NCI-H69 (cell line): ENCODE measurements at regions not wholly inside any gene's neighbourhood (a gene's known extent, or its start where the extent isn't known, plus 50 kb on each side); places are given as distances from the start of the nearest gene placed in this dataset.

Source experiments
- DNase-seq: peaks from one replicate; lab custom pipeline; 2025; lab: John Stamatoyannopoulos, UW

- DNase-seq = no peak
Observed at GRCh38 chrX:39504850-39505259, 592.9 kb downstream of the BCOR start.

- DNase-seq = no peak
Observed at GRCh38 chrX:39506131-39506530, 591.6 kb downstream of the BCOR start.

DNA sequence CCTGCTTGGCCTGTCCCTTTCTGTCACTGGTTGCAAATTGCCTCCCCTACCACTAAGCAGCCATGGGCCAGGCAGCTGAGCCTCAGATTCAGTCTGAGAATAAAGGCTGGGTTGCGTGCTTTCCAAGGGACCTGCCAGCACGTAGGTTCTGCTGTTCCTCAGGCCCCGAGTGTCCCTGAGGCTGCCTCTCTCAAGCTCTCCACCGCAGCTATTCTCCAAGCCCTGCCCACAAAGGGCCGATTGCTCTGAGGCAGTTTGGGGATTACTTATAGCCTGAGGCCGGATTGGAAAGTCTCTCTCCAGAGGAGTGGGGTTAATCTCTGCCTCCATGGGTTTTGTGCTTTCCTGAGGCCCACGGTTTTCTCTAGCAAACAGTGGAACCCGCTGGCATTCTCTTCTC is 590.7 kb downstream of the BCOR start:
- DNase-seq = no peak

DNA sequence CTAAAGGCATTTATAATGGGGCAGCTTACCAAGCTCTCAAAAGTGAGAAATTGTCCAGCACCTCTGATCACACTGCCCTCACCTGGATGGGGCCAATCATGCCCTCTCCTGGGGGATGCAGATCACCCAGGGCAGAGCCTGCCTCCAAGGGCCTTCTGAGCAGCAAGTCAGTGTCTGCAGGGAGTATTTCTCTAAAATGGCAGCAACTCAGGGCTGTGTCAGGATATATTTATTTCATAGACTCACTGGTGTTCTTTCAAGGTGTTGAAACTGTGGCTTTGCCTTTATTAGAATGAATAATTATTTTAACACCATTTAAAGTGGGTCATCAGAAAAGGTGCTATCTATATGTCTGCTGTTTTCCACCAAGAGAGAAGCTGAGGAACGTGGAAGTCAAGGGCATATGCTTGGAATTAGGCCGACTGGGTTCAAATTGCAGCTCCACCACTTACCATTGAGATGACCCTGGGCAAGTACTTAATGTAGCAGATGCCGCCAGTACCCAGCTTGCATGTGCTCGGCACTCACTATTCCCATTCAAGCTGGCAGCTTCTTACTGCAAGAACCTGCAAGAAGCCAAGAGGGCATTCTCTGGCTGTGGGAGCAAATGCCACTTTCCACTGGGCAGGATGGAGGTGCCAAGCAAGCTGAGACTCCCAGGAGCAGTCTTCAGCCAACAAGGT is 590.0 kb downstream of the BCOR start:
- DNase-seq = no peak

- no peak for DNase-seq
Observed at GRCh38 chrX:39508300-39508692, 589.5 kb downstream of the BCOR start.

DNA sequence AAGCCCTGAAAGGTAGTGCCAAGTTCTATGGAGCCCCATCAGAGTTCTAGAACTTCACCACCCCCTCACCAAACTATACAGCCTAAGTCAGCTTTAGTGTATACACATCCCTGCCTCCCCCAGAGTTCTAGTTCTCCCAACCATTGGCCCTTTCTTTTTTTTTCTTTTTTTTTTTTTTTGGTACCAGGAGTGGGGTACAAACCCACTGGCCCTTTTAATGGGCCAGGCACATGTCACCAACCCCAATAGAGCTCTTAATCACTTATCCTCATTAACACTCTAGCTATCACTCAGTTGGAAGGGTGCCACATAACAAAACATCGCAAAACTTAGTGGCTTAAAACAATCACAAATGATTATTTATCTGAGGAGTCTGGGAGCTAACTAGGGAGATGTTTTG is 588.6 kb downstream of the BCOR start:
- no peak for DNase-seq

GRCh38 chrX:39513836-39514235 is 583.9 kb downstream of the BCOR start:
- DNase-seq = no peak

DNA sequence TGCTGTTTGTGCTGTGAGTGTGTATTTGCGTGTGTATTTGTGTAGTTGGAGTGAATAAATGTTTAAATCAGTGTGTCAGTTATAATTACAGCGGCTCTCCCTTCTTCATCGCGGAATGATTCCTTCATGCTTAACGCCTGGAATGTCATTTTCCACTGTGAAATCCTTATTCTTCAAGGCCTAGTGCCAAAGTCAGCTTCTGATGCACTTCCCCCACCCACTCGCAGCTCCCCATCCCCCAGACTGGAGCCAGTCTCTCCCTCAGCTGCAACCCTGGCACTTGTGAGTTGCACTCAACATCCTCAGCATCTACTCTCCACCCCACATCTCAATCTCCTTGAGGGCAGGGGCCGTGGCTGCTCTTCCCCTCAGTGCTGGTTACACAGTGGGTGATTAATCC is 583.0 kb downstream of the BCOR start:
- no peak for DNase-seq

GRCh38 chrX:39516427-39516841 is 581.3 kb downstream of the BCOR start:
- DNase-seq = no peak

DNA sequence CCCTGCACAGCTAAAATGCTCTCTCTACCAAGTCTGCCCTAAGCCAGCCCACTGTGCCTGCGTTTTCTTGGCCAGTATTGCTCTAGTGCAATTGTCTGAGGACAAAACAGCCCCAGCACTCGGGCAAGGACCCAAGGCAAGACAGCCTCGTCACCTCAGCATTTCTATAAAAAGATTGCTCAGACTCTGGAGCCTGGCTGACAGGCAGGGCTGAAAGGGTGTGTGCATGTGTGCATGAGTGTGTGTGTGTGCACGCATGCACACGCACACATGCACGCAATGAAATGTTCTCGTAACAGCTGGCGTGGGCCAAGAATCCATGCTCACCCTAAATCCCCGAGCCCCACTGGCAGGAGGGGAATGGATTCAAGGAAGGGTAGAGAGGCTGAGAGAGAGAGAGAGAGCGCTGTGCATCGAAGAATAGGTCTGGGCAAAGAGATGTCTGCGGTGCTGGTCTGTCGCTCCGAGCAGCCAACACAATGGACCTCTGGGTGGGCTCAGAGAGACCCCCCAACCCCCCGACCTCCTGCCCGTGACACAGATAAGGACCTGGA is 579.2 kb downstream of the BCOR start:
- DNase-seq = peak; percentile 25

GRCh38 chrX:39519030-39519488 is 578.7 kb downstream of the BCOR start:
- DNase-seq = peak; percentile 78

DNA sequence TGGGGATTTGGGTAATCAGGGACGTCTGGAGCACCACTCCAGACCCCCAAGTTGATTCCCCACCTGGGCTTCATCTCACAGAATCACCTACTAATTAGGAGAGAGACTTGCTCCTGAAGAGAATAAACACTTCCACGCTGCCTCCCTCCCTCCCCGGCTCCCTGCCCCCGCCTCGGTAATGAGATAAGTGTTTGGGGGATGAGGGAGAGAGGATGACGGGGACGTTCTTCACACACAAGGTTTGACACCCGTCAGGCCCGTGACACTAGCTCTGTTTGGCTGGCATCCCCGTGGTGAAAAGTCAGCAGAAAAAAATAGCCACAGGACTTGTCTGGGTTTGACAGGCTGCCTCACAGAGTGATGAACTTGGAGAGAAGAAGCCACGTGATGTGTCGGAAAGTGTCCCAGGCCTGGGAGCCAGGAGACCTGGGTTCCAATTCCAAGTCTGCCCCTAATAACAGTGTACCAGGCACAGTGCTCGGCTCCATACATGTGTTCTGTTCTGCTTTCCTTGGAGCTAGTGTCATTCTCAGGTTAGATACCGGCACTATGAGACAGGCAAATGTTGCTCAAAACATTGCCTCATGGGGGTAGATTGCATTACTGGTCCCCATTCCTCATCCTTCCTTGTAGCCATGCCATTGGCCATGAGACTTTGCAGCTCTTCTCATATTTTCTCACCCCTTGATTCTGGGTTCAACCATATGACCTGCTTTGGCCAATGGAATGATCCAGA is 578.0 kb downstream of the BCOR start:
- DNase-seq = peak; percentile 68

- peak; percentile 6 for DNase-seq
Observed at GRCh38 chrX:39525758-39526157, 572.0 kb downstream of the BCOR start.

DNA sequence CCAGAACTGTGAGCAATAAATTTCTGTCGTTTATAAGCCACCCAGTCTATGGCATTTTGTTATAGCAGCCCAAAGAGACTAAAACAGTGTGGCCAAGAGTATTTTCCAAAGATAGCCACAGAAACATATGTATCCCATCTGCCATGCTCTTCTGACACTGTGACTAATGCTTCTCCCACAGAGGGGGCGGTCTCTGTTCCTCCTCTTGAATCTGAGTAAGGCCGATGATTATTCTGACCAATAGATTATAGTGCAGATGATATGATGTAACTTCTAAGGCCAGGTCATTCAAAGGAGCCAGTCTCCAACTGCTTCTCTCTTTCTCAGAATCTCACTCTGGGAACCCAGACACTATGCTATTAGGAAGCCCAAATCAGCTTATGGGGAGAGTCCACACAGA is 570.7 kb downstream of the BCOR start:
- DNase-seq = peak; percentile 35

DNA sequence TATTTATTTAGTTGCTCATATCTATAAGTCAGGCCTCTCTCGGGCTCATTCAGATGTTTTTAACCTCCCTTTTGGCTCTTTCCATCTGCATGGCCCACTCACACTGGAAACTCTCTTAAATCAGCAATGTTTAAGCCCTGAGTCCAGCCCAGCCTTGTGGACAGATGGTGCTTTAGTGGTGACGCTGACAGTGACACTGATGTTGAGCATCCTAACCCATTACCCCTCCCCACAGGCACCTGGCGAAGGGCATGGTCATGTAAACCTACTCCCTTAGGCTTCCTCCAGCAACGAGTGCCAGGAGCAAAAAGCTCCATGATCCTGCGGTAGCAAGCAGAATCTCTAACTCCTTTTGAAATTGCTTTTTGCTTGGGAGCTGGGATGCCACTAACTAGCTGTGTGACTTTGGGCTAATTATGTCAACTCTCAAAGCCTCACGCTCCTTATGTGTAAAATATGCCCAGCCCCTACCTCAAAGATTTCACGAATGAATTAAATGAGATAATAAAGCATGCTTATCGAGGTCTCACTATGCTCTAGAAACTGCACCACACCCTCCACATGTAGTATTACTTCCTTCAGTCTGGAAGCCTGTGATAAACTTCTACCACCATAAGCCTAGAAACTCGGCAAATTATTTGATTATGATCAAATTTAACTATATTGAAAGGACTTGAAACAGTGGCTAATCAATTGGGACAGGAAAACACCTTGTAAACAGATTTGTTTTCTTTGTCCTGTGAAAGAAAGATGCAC is 569.4 kb downstream of the BCOR start:
- peak; percentile 29 for DNase-seq

DNA sequence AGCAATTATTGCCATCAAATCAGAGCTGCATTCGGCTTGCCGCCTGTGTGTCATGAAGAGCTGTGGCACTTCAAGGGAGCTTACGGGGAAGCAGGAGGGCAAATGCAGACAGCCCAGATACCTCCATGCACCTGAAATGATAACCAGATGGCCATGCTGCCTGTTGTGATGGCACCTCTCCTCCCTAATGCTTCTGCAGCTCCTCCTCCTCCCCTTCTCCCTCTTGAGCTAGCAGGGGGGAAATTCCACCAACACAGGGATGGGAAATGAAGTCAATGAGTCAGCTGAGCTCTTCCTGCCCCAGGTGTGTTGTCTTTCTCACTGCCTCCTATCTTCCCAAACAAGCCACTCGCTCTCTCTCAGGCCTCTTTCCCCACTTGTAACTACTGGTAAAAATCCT is 565.0 kb downstream of the BCOR start:
- peak; percentile 46 for DNase-seq

DNA sequence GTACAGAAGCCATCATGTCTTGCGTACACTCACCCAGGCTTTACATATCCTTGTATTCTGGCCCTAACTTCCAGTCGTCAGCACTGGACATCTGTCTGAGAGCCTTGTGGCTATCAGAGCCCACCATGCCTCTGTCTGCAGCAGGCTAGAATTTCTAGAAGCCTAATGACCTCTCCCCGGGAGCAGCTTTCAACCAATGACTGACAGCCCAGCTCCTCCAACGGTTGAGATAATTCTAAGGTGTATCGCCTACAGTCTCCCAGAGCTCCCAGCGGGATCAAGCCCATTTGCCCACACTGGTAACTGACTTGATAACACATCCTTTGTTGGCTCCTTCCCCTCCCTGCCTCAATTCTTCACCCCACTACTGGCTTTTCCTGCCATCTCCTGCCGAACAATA is 562.8 kb downstream of the BCOR start:
- DNase-seq = no peak

- DNase-seq = no peak
Observed at GRCh38 chrX:39536211-39536610, 561.5 kb downstream of the BCOR start.

GRCh38 chrX:39541881-39542280 is 555.9 kb downstream of the BCOR start:
- no peak for DNase-seq

GRCh38 chrX:39542316-39542715 is 555.4 kb downstream of the BCOR start:
- DNase-seq = no peak

GRCh38 chrX:39550795-39551361 is 546.9 kb downstream of the BCOR start:
- peak; percentile 55 for DNase-seq

GRCh38 chrX:39551762-39552161 is 546.0 kb downstream of the BCOR start:
- no peak for DNase-seq
